Mucosa of descending colon (tissue), 3 donors: ENCODE measurements at regions not wholly inside any gene's neighbourhood (a gene's known extent, or its start where the extent isn't known, plus 50 kb on each side); places are given as distances from the start of the nearest gene placed in this dataset.

Source experiments
- ATAC-seq: fragments of 200-7000 bp; cut with Tn5 transposase; one replicate; pipeline ENCODE4 v1.9.1; 2020; ENCODE audit warnings: mild to moderate bottlenecking, moderate library complexity
- DNase-seq, 3 donors: peaks; one replicate each; pipeline ENCODE4 v3.0.0-alpha.2; 2020
- H3K36me3 ChIP-seq: fragments of 200-600 bp; one replicate; pipeline ENCODE4 v1.8.0; 2021; ENCODE audit warnings: low read depth, mild to moderate bottlenecking
- H3K4me1 ChIP-seq: fragments of 200-600 bp; one replicate; pipeline ENCODE4 v1.8.0; 2021; ENCODE audit warnings: low read depth, mild to moderate bottlenecking
- H3K4me3 ChIP-seq: fragments of 200-600 bp; one replicate; pipeline ENCODE4 v1.8.0; 2021; ENCODE audit warnings: mild to moderate bottlenecking
- H3K9me3 ChIP-seq: fragments of 200-600 bp; one replicate; pipeline ENCODE4 v1.8.0; 2021; ENCODE audit warnings: mild to moderate bottlenecking
- intact Hi-C, 2 donors: fragments of 100-400 bp; cut with DNase I in 1 of 2; cut with micrococcal nuclease in 1 of 2; formaldehyde crosslinking; loops; one replicate each; pipeline versions ENCODE4 v1.11.0 to v1.11.1; 2022; cut with DNase I, micrococcal nuclease
- TF ChIP-seq, protein P1 (sequence below): fragments of 200-600 bp; IDR thresholded peaks from one replicate; pipeline ENCODE4 v1.8.0; 2022; ENCODE audit warnings: antibody characterized with exemption, mild to moderate bottlenecking
- donor health status: DM: no; HTN: no; CAD: no; lungs with moderate emphysema.
- donor health status: DM: no; HTN: no; CAD: no.
- donor health status: DM: no; HTN: yes; CAD: no.

DNA sequence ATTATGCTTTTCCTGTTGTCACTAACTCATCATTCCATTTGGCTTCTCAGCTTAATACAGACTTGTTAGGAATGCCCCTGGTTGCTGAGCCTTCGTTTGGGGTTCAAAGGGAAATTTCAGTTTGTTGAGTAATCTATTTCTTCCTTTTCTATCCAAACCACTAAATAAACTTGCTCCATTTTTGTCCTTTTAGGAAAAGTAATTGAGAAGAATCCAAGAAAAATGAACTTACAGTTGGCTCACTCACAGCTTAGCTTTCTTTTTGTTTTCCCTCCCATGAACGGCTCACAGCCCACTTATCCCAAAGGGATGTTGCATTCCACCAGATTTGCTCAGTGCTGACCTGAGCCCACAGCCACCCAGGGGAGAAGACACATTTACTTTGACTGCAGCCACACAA, 73.9 kb downstream of the SOX11 start:
- Histone ChIP-seq H3K9me3 (peaks cover 18% of the 10 kb centered on the region), H3K4me1 (no peaks in the 10 kb centered on the region), H3K36me3 (no peaks in the 10 kb centered on the region), H3K4me3 (no peak overlapping the region)
- TF ChIP-seq, protein P1, sequence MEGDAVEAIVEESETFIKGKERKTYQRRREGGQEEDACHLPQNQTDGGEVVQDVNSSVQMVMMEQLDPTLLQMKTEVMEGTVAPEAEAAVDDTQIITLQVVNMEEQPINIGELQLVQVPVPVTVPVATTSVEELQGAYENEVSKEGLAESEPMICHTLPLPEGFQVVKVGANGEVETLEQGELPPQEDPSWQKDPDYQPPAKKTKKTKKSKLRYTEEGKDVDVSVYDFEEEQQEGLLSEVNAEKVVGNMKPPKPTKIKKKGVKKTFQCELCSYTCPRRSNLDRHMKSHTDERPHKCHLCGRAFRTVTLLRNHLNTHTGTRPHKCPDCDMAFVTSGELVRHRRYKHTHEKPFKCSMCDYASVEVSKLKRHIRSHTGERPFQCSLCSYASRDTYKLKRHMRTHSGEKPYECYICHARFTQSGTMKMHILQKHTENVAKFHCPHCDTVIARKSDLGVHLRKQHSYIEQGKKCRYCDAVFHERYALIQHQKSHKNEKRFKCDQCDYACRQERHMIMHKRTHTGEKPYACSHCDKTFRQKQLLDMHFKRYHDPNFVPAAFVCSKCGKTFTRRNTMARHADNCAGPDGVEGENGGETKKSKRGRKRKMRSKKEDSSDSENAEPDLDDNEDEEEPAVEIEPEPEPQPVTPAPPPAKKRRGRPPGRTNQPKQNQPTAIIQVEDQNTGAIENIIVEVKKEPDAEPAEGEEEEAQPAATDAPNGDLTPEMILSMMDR = no peak
- no peak for DNase-seq
- intact Hi-C loops = no loop called here
- ATAC-seq = no peak

DNA sequence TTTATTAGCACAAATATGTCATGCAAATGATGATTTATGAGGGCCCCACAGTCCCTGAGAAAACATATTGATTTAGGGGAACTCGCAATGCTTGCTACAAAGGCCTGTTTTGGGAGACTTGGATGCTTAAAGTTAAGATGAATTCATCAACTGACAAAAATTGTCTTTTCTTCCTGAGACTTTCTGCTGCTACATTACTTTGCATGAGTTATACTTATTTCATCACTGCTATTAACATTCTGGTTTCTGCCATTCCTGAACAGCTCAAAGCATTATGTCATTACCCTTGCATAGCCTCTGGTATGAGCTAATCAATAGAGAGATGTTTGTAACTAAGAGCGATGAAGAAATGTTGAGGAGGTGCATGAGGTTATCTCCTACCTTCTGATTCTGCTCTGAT, 74.4 kb downstream of the SOX11 start:
- H3K4me3 ChIP-seq = no peak overlapping the region
- no peaks in the 10 kb centered on the region for H3K36me3 ChIP-seq
- DNase-seq (no peak), ATAC-seq (no peak)
- intact Hi-C loops = no loop called here
- H3K9me3 ChIP-seq = peaks cover 18% of the 10 kb centered on the region
- TF ChIP-seq, protein P1 = no peak
- no peaks in the 10 kb centered on the region for H3K4me1 ChIP-seq

DNA sequence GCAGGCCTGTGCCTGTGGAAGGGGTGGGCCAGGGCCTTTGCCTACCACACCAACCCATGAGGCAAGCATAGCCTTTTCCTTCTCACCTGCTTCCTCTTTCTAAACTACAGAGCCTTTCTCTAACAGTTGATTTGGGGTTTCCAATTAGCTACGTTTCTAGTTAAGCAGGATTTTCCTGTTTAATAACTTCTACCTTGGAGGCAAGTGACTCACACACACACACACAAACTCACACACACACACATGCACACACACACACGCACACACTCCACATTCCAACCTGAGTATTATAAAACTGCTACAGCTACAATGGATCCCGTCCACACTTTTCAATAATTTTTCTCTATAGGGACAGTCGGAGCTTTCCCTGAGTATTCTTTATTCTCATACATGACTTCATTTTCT, 84.9 kb downstream of the SOX11 start:
- Histone ChIP-seq H3K36me3 (no peaks in the 10 kb centered on the region), H3K9me3 (peaks cover 27% of the 10 kb centered on the region), H3K4me1 (no peaks in the 10 kb centered on the region), H3K4me3 (no peak overlapping the region)
- DNase-seq (no peak), ATAC-seq (no peak)
- intact Hi-C loops = no loop called here
- TF ChIP-seq, protein P1 = no peak

DNA sequence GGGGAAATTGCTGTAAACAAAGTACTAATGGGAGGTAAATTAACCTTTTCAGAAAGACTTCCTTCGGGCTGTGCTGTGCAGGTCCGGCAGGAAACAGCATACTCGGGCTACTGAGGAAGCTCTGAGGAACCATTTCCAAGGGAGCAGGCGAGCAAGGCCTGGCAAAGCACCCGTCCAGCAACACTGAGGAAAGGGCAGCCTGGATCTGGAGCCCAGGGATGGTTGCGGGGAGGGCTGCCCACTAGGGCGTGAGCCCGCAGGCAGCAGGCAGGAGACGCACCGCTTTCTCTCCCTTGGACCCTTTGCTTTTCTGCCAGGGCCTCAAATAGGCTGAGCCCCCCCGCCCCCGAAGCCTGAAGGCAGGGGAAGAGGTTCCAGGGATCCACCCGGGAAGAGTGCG, 89.5 kb downstream of the SOX11 start:
- ATAC-seq = no peak
- H3K4me3 ChIP-seq = no peak overlapping the region
- TF ChIP-seq, protein P1 = no peak
- H3K4me1 ChIP-seq = no peaks in the 10 kb centered on the region
- DNase-seq = no peak
- intact Hi-C loops = no loop called here
- H3K36me3 ChIP-seq = no peaks in the 10 kb centered on the region
- peaks cover 39% of the 10 kb centered on the region for H3K9me3 ChIP-seq

DNA sequence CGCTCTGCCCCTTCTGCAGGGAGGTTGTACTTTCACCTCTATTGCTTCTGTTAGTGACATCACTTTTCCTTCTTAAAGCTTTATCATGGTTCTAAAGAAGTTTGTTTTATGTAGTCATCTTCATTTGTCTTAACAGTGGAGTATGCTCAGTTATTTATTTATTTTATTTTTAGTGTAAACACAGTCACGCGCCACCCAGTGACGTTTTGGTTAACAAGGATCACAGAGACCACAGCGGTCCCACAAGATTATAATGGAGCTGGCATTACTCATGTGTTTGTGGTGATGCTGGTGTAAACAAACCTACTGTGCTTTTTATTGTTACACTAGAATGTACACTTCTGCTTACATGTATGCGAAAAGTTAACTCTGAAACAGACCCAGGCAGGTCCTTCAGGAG, 89.9 kb downstream of the SOX11 start:
- Histone ChIP-seq H3K9me3 (peaks cover 42% of the 10 kb centered on the region), H3K4me1 (no peaks in the 10 kb centered on the region), H3K36me3 (no peaks in the 10 kb centered on the region), H3K4me3 (no peak overlapping the region)
- TF ChIP-seq, protein P1 = no peak
- DNase-seq (no peak), ATAC-seq (no peak)
- intact Hi-C loops = no loop called here

DNA sequence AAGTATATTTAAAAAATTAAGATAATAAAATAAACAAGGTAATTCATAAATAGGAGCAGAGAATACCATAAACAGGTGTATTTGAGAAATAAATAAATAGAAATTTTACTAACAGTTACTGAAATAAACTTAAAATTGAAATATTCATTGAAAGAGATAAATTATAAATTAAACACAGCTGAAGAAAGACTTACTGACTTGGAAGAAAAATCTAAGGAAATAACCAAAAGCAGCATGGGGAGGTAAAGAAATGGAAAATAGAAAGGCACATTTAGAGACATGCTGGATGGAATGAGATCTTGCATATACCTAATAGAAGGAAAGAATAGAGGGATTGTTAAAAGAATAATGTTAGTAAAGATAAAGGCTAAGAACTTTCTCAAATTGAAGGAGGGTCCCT, 96.3 kb downstream of the SOX11 start:
- Histone ChIP-seq H3K36me3 (no peaks in the 10 kb centered on the region), H3K4me3 (no peak overlapping the region), H3K9me3 (peaks cover 64% of the 10 kb centered on the region), H3K4me1 (no peaks in the 10 kb centered on the region)
- TF ChIP-seq, protein P1 = no peak
- ATAC-seq (no peak), DNase-seq (no peak)
- intact Hi-C loops = no loop called here
